ENCODE measurements at regions not wholly inside any gene's neighbourhood (a gene's known extent, or its start where the extent isn't known, plus 50 kb on each side); places are given as distances from the start of the nearest gene placed in this dataset.

- no peak for TF ChIP-seq REST (IDR thresholded peaks at IDR 0.05; ENCODE audit: borderline replicate concordance)
- no peak for TF ChIP-seq EP300 (conservative IDR thresholded peaks at IDR 0.05; ENCODE audit: poor library complexity, severe bottlenecking)
- TF ChIP-seq RAD21 (conservative IDR thresholded peaks at IDR 0.05) = no peak
- TF ChIP-seq POLR2AphosphoS5 (IDR thresholded peaks at IDR 0.05) = no peak
- no peak for TF ChIP-seq CTCF (IDR thresholded peaks at IDR 0.05; ENCODE audit: poor library complexity, severe bottlenecking)
- TF ChIP-seq SMC3 (conservative IDR thresholded peaks at IDR 0.05; ENCODE audit: poor library complexity) = no peak
- TF ChIP-seq TAF1 (IDR thresholded peaks at IDR 0.05; ENCODE audit: low read depth) = no peak
Observed at GRCh38 chr4:42786350-42787078, 106.0 kb upstream of the GRXCR1 start.
